ENCODE measurements at regions not wholly inside any gene's neighbourhood (a gene's known extent, or its start where the extent isn't known, plus 50 kb on each side); places are given as distances from the start of the nearest gene placed in this dataset.

GRCh38 chr16:9141813-9142212 is 50.4 kb downstream of the HAPSTR1 start:
- TF ChIP-seq, protein P1, sequence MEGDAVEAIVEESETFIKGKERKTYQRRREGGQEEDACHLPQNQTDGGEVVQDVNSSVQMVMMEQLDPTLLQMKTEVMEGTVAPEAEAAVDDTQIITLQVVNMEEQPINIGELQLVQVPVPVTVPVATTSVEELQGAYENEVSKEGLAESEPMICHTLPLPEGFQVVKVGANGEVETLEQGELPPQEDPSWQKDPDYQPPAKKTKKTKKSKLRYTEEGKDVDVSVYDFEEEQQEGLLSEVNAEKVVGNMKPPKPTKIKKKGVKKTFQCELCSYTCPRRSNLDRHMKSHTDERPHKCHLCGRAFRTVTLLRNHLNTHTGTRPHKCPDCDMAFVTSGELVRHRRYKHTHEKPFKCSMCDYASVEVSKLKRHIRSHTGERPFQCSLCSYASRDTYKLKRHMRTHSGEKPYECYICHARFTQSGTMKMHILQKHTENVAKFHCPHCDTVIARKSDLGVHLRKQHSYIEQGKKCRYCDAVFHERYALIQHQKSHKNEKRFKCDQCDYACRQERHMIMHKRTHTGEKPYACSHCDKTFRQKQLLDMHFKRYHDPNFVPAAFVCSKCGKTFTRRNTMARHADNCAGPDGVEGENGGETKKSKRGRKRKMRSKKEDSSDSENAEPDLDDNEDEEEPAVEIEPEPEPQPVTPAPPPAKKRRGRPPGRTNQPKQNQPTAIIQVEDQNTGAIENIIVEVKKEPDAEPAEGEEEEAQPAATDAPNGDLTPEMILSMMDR (IDR thresholded peaks at IDR 0.05 in 4 of 5, conservative IDR thresholded peaks at IDR 0.05 in 1 of 5): no peak
- TF ChIP-seq POLR2A (IDR thresholded peaks at IDR 0.05): no peak
